GM18870 (cell line): ENCODE measurements at regions not wholly inside any gene's neighbourhood (a gene's known extent, or its start where the extent isn't known, plus 50 kb on each side); places are given as distances from the start of the nearest gene placed in this dataset.
A peak's percentile ranks its signal among the peaks of the same experiment; 100 is the strongest.

Experiments
- ATAC-seq: cut with Tn5 transposase; IDR thresholded peaks from one replicate; pipeline ENCODE4 v1.9.1; 2021; ENCODE audit warnings: moderate library complexity; ENCODE audit not compliant: unreplicated experiment

GRCh38 chr6:15845492-15845891 is 182.7 kb upstream of the DTNBP1 start:
- no peak for ATAC-seq

GRCh38 chr6:15843764-15844163 is 180.9 kb upstream of the DTNBP1 start:
- no peak for ATAC-seq

GRCh38 chr6:15843226-15843625 is 180.4 kb upstream of the DTNBP1 start:
- no peak for ATAC-seq

GRCh38 chr6:15842727-15843117 is 179.9 kb upstream of the DTNBP1 start:
- no peak for ATAC-seq

- no peak for ATAC-seq
Measured at GRCh38 chr6:15841937-15842726, 179.3 kb upstream of the DTNBP1 start.

GRCh38 chr6:15839969-15840541 is 177.2 kb upstream of the DTNBP1 start:
- no peak for ATAC-seq

GRCh38 chr6:15837205-15837604 is 174.4 kb upstream of the DTNBP1 start:
- ATAC-seq, result no peak

- no peak for ATAC-seq
Measured at GRCh38 chr6:15832841-15833240, 170.0 kb upstream of the DTNBP1 start.

GRCh38 chr6:15829156-15829555 is 166.3 kb upstream of the DTNBP1 start:
- no peak for ATAC-seq

GRCh38 chr6:15827496-15828255 is 164.8 kb upstream of the DTNBP1 start:
- ATAC-seq, result no peak

- no peak for ATAC-seq
Measured at GRCh38 chr6:15826814-15827318, 164.0 kb upstream of the DTNBP1 start.

- no peak for ATAC-seq
Measured at GRCh38 chr6:15825332-15825930, 162.6 kb upstream of the DTNBP1 start.

GRCh38 chr6:15824811-15825210 is 162.0 kb upstream of the DTNBP1 start:
- no peak for ATAC-seq

- ATAC-seq, result peak; percentile 65
Measured at GRCh38 chr6:15823838-15824414, 161.1 kb upstream of the DTNBP1 start.

GRCh38 chr6:15822835-15823234 is 160.0 kb upstream of the DTNBP1 start:
- no peak for ATAC-seq

- no peak for ATAC-seq
Measured at GRCh38 chr6:15819841-15820240, 157.0 kb upstream of the DTNBP1 start.

- ATAC-seq, result no peak
Measured at GRCh38 chr6:15819226-15819625, 156.4 kb upstream of the DTNBP1 start.

- ATAC-seq, result no peak
Measured at GRCh38 chr6:15818491-15818890, 155.7 kb upstream of the DTNBP1 start.

- ATAC-seq, result no peak
Measured at GRCh38 chr6:15818044-15818443, 155.2 kb upstream of the DTNBP1 start.

- ATAC-seq, result no peak
Measured at GRCh38 chr6:15817100-15817499, 154.3 kb upstream of the DTNBP1 start.

- ATAC-seq, result no peak
Measured at GRCh38 chr6:15816661-15817060, 153.8 kb upstream of the DTNBP1 start.
